HL-60 (cell line): ENCODE measurements at regions not wholly inside any gene's neighbourhood (a gene's known extent, or its start where the extent isn't known, plus 50 kb on each side); places are given as distances from the start of the nearest gene placed in this dataset.

Experiments
- CTCF ChIP-seq: IDR thresholded peaks from one replicate; pipeline ENCODE4 v1.5.1; 2011; ENCODE audit warnings: low read length, control low read depth, inconsistent platforms; ENCODE audit not compliant: insufficient read depth
- GABPA ChIP-seq: IDR thresholded peaks from 2 replicates; pipeline ENCODE4 v1.6.1; 2012; ENCODE audit warnings: low read depth
- POLR2AphosphoS5 ChIP-seq: IDR thresholded peaks from 2 replicates; pipeline ENCODE4 v1.6.1; 2012; ENCODE audit warnings: low read depth
- REST ChIP-seq: IDR thresholded peaks from 2 replicates; pipeline ENCODE4 v1.6.1; 2012; ENCODE audit warnings: low read depth; ENCODE audit not compliant: insufficient replicate concordance
- SPI1 ChIP-seq: IDR thresholded peaks from 2 replicates; pipeline ENCODE4 v1.6.1; 2012; ENCODE audit warnings: low read depth, mild to moderate bottlenecking, borderline replicate concordance

- TF ChIP-seq CTCF, result no peak
- TF ChIP-seq POLR2AphosphoS5, result no peak
- TF ChIP-seq REST, result no peak
- no peak for TF ChIP-seq GABPA
- TF ChIP-seq SPI1, result no peak
These were observed 288.1 kb upstream of the PTGER4 start for GRCh38 chr5:40391642-40392041.
